Gastrocnemius medialis (tissue), 4 donors: ENCODE measurements at regions not wholly inside any gene's neighbourhood (a gene's known extent, or its start where the extent isn't known, plus 50 kb on each side); places are given as distances from the start of the nearest gene placed in this dataset.

ENCODE experiments used
- CTCF ChIP-seq, 5 experiments: fragments of 450-650 bp in 3 of 5; fragments of 200-600 bp in 2 of 5; sonication (generic) in 2 of 5; IDR thresholded peaks in 4 of 5; conservative IDR thresholded peaks in 1 of 5; 1 replicate in 4 of 5; 2 replicates in 1 of 5; pipeline ENCODE4 v1.5.1; 2016 to 2019; ENCODE audit warnings: antibody characterized with exemption in 5 of 5, mild to moderate bottlenecking in 3 of 5, moderate library complexity in 3 of 5
- POLR2A ChIP-seq, 2 donors: fragments of 450-650 bp; IDR thresholded peaks; one replicate each; pipeline ENCODE4 v1.6.1; 2017; ENCODE audit warnings: antibody characterized with exemption in 2 of 2, mild to moderate bottlenecking in 2 of 2, moderate library complexity in 2 of 2

GRCh38 chr12:89941436-89941835, 232.8 kb upstream of the ATP2B1 start:
- no peak for TF ChIP-seq POLR2A (IDR thresholded peaks at IDR 0.05)
- no peak for TF ChIP-seq CTCF (IDR thresholded peaks at IDR 0.05 in 4 of 5, conservative IDR thresholded peaks at IDR 0.05 in 1 of 5)
